ENCODE measurements at regions not wholly inside any gene's neighbourhood (a gene's known extent, or its start where the extent isn't known, plus 50 kb on each side); places are given as distances from the start of the nearest gene placed in this dataset.
A peak's percentile ranks its signal among the peaks of the same experiment; 100 is the strongest.
"Not testable (repeated sequence)": the region's sequence is repeated elsewhere in the genome, so short reads cannot be mapped to it uniquely, and the experiment has no call there.

- not testable (repeated sequence) for DNase-seq
Observed at GRCh38 chr5:67864335-67864734, 351.2 kb upstream of the PIK3R1 start.

DNA sequence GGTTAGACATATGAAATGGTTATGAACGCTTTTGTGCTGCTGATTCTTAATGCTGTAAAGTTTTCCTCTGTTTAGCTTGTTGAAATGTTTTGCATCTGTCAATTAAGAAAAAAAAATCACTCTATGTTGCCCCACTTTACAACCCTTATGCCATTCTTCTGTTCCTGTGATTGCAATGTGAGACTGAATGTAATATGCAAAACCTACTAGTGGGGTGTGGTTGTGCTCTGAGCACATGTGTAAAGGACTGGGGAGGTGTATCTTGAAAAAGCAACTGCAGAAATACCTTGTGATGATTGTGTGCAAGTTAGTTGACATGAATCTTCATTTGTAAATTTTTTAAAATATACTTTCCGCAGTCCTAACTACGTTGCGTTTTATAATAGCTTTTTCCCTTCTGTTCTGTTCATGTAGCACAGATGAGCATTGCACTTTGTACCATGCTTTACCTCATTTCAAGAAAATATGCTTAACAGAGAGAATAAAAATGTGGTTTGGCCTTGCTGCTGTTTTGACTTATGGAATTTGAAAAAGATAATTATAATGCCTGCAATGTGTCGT, 357.0 kb upstream of the PIK3R1 start:
- DNase-seq: no peak

DNA sequence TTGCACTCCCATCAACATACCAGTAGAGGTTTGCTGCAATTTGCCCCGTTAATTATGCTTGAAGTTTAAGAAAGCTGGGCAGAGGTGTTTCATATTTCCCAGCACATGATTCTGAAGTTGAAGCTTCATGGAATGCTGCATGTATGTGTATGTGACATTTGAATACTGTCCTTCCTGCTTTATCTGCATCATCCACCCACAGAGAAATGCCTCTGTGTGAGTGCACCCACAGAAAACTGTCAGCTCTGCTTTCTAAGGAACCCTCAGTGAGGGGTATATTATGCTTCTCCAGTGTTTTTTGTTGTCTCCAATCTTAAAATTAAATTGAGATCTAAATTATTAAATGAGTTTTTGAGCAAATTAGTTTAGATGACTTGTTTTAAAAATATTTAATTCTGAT, 358.1 kb upstream of the PIK3R1 start:
- DNase-seq: no peak

- DNase-seq: no peak
Observed at GRCh38 chr5:67855523-67855922, 360.0 kb upstream of the PIK3R1 start.

GRCh38 chr5:67850906-67851305, 364.6 kb upstream of the PIK3R1 start:
- DNase-seq: not testable (repeated sequence)

GRCh38 chr5:67844924-67845323, 370.6 kb upstream of the PIK3R1 start:
- no peak for DNase-seq

GRCh38 chr5:67842806-67843205, 372.8 kb upstream of the PIK3R1 start:
- DNase-seq: no peak

GRCh38 chr5:67837225-67837624, 378.3 kb upstream of the PIK3R1 start:
- DNase-seq: not testable (repeated sequence)

GRCh38 chr5:67836496-67836895, 379.1 kb upstream of the PIK3R1 start:
- not testable (repeated sequence) for DNase-seq

GRCh38 chr5:67831048-67831447, 384.5 kb upstream of the PIK3R1 start:
- peak; percentile 19 for DNase-seq

DNA sequence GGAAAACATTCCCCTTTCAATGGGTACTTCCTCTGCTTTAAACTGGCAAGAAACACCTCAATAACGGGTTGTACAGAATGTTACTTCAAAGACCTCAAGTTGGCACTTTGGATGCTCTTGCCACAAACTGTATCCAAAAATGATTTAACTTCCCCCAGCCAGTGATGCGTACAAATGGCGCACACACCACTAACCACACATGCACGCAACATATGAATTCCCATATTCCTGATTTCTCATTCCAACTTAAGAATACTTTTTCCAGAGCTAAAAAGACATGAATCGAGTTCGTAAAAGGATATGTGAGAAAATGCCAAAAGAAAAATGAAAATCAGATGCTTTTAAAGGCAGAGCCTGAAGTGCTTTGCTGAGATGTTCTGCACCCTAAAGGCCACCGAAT, 388.0 kb upstream of the PIK3R1 start:
- no peak for DNase-seq

DNA sequence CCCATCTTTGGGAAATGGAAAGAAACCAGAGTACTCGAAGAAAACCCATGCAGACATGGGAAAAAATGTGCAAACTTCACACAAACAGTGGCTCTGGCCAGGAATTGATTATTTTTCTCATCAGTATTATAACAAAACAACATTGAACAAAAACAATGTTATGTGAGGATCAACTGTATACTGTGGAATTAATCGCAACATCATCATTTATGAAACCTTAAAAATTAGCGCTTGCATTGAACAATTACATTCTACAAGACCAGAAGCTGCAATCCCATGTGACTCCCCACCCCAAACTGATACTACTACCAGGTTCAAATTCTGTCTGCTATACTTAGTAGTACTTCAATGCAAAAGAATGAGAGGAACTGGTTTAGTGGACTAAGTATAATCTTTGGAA, 390.7 kb upstream of the PIK3R1 start:
- DNase-seq: no peak

GRCh38 chr5:67817652-67818051, 397.9 kb upstream of the PIK3R1 start:
- DNase-seq: no peak

GRCh38 chr5:67816456-67816855, 399.1 kb upstream of the PIK3R1 start:
- no peak for DNase-seq

DNA sequence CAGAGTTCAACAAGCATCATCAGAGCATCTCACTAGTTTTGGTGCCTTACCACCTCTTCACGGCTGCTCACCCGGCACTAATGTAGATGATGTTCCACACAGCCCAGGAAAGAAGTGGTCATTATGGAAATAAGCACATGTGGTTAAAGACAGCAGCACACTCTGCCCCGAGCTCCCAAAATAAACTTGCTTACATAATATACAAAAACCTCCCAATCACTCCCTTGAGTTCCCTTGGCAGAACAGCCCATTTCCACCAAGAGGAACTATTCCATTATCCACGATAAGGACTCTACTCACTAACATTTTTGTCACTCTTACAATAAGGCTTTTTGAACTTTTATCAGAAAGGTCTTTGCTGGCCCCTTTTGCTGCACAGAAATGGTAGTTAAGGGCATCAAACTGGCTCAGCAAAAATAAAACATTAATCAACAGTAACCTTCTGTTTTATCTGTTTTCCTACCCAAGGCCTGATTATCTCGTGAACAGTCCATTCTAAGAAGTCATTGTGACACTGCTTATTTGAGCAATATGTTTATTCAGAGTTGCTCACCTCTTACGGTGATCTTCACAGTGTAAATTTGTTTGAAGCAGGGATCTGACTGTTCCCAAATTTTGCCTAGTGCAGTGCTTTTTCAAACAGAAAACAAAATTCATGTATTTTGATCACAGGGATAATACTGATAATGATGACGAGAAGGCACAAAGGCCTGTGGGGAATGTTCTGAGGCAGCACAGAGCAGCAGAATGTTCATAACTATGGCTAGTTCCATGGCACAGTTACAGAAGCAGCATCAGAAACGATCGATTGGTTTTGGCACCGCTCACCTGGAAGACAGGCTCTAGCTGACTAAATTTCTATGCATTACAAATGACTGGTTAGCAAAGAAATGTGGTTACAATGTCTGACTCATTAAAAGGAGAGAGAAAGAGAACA, 399.8 kb upstream of the PIK3R1 start:
- DNase-seq: no peak

- no peak for DNase-seq
Observed at GRCh38 chr5:67814569-67815311, 400.8 kb upstream of the PIK3R1 start.

DNA sequence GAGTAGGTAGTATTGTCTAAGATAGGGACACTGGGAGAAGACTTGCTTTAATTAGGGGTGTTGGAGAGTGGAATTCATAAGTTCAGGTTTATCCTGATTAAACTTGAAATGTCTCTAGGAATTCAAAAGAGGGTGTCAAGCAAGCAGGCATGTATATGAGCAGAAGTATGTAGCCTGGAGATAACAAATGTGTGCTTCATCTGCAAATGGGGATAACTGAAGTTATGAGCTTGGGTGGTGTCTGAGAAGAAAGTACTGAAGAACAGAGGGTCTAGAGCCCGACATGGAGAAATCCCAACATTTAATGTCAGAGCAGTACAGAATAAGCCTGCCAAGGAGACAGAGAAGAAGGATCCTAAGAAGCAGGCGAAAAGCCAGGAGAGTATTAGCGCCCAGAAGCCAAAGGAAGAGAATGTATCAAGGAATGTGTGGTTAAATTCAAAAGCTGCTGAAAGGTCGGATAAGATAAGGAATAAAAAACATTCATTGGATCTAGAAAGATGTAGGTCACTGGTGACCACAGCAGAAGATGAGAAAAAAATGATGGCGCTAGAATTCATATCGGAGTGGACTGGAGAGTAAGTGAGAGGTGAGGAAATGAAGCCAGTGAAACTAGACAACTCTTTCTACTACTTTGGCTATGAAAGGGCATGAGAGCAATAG, 401.5 kb upstream of the PIK3R1 start:
- DNase-seq: no peak

- DNase-seq: no peak
Observed at GRCh38 chr5:67809589-67809988, 406.0 kb upstream of the PIK3R1 start.

DNA sequence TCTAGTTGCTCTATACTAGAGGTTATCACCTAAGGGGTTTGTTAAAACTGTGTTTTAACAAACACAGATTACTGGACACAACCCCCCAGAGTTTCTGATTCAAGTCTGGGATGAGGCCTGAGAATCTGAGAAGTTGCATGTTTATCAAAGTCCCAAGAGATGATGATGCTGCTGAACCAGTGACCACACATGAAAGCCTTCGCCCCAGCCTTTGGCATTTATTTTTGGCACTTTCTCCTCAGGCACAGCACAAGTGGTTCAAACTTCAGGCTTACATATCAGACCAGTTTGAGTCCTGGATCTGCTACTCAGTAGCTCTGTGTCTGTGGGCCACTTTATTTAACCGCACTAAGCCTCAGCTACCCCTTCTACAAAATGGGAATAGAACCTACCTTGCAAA, 407.2 kb upstream of the PIK3R1 start:
- DNase-seq: no peak

DNA sequence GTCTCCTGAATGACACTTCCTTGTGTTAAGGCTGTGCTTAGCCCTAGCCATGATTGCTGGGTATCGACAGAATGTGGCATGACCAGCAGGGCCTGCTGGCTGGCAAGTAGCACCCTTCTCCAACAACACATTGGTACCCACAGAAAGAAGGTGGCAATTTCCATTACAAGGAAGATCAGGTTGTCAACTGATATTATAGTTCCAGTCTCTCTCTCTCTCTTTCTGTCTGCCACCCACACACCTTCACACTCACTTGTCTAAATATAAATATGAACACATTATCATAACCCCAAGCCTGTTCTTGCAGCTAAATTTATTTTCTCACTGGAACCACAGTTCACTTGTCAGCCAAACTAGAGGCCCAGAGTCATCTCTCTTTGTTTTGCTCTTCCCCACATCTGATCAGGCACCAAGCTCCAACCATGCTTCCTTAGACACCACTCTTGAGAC, 408.1 kb upstream of the PIK3R1 start:
- peak; percentile 16 for DNase-seq

DNA sequence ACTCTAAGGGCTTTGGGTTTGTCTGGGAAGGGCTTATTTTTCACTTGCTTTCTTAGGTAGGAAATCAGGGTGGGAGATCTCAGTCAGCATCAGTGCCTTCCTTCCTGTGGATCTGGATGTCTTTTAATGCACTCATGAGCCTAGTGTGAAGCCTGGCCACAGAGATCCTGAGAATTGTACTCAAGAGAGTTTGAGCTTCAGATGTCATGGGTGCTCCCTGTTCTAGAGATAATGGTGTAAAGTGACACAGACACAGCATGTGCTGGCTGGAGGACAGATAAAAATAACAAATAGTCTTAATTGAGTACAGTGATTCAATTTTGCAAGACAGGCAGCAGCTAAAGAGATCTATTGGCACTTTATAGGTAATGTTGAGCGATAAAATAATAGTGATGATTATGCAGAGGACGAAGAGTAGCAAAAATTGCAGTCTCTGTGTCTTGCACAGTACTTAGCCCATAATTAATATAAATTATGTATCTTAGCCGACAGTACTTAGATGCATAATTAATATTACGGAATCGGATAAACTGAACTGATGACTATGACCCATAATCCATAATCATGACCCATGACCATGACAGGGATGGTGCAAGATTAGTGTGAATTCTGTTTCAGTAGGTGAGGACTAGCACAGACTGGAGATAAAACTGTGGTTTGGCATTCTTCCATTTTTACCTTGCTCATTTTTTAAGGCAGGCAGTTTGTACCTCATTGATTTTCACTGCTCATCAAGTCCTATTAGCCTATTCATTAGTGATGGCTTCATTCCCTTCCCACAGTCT, 408.7 kb upstream of the PIK3R1 start:
- peak; percentile 12 for DNase-seq

GRCh38 chr5:67805666-67806348, 409.7 kb upstream of the PIK3R1 start:
- peak; percentile 8 for DNase-seq

Data from retina (tissue), 1 donor.